ENCODE measurements at regions not wholly inside any gene's neighbourhood (a gene's known extent, or its start where the extent isn't known, plus 50 kb on each side); places are given as distances from the start of the nearest gene placed in this dataset.

DNA sequence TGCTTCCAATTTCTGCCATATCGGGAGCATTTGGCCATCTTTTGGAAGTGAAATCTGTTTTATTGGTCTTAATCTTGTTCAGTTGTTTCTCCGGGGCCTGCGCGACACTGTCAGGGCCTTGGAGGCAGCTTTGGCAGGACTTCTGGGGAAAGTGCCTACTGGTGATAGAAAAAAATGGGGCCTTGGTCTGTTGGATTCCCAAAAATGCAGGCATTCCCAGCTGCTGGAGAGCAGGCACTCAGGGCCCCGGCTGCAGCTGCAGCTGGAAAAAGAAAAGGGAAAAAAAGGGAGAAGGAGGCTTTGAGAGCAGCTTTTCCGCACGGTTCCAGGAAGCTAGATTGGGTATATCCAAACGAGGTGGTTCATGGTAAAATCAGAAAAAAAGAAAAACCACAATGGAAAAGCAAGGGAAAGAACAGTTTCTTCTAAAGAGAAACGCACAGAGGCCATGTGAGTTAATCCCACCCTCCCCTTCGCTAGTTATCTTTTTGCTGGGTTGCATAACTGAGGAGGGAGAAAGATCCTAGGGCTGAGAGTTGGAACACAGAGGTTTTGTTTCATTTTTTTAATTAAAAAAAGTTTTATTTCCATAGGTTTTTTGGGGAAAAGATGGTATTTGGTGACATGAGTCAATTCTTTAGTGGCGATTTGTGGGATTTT is 134.7 kb upstream of the RFLNA start:
- TF ChIP-seq, protein P1, sequence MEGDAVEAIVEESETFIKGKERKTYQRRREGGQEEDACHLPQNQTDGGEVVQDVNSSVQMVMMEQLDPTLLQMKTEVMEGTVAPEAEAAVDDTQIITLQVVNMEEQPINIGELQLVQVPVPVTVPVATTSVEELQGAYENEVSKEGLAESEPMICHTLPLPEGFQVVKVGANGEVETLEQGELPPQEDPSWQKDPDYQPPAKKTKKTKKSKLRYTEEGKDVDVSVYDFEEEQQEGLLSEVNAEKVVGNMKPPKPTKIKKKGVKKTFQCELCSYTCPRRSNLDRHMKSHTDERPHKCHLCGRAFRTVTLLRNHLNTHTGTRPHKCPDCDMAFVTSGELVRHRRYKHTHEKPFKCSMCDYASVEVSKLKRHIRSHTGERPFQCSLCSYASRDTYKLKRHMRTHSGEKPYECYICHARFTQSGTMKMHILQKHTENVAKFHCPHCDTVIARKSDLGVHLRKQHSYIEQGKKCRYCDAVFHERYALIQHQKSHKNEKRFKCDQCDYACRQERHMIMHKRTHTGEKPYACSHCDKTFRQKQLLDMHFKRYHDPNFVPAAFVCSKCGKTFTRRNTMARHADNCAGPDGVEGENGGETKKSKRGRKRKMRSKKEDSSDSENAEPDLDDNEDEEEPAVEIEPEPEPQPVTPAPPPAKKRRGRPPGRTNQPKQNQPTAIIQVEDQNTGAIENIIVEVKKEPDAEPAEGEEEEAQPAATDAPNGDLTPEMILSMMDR (conservative IDR thresholded peaks at IDR 0.05; ENCODE audit: low read length): no peak
- TF ChIP-seq EZH2phosphoT487 (IDR thresholded peaks at IDR 0.05; ENCODE audit: borderline replicate concordance, low read depth, low read length): no peak
